NCI-H2029 treated with DMSO at 0.1 percent for 48 hours (cell line): ENCODE measurements at regions not wholly inside any gene's neighbourhood (a gene's known extent, or its start where the extent isn't known, plus 50 kb on each side); places are given as distances from the start of the nearest gene placed in this dataset.

ENCODE experiments used
- DNase-seq: peaks from one replicate; lab custom pipeline; 2025; lab: John Stamatoyannopoulos, UW

- DNase-seq = no peak
These were observed 1249.3 kb downstream of the BRD1 start for GRCh38 chr22:48578138-48579042.

GRCh38 chr22:48577691-48578090, 1250.0 kb downstream of the BRD1 start:
- DNase-seq = no peak

- peak; percentile 2 for DNase-seq
These were observed 1250.5 kb downstream of the BRD1 start for GRCh38 chr22:48577014-48577690.

GRCh38 chr22:48576333-48577013, 1251.2 kb downstream of the BRD1 start:
- DNase-seq = peak; percentile 4

- DNase-seq = no peak
These were observed 1251.9 kb downstream of the BRD1 start for GRCh38 chr22:48575618-48576332.

GRCh38 chr22:48574776-48575617, 1252.7 kb downstream of the BRD1 start:
- DNase-seq = no peak

GRCh38 chr22:48573766-48574165, 1253.9 kb downstream of the BRD1 start:
- no peak for DNase-seq

GRCh38 chr22:48572951-48573350, 1254.7 kb downstream of the BRD1 start:
- DNase-seq = no peak

GRCh38 chr22:48570912-48571311, 1256.8 kb downstream of the BRD1 start:
- DNase-seq = no peak

- DNase-seq = no peak
These were observed 1258.0 kb downstream of the BRD1 start for GRCh38 chr22:48569476-48570233.

GRCh38 chr22:48568736-48569330, 1258.8 kb downstream of the BRD1 start:
- no peak for DNase-seq

- DNase-seq = no peak
These were observed 1260.3 kb downstream of the BRD1 start for GRCh38 chr22:48567213-48567975.

- DNase-seq = no peak
These were observed 1260.9 kb downstream of the BRD1 start for GRCh38 chr22:48566741-48567140.

- no peak for DNase-seq
These were observed 1261.7 kb downstream of the BRD1 start for GRCh38 chr22:48565901-48566501.

- DNase-seq = no peak
These were observed 1262.7 kb downstream of the BRD1 start for GRCh38 chr22:48564995-48565394.

- DNase-seq = no peak
These were observed 1263.7 kb downstream of the BRD1 start for GRCh38 chr22:48563966-48564330.

- DNase-seq = no peak
These were observed 1264.3 kb downstream of the BRD1 start for GRCh38 chr22:48563118-48563965.

GRCh38 chr22:48561676-48562075, 1266.0 kb downstream of the BRD1 start:
- DNase-seq = no peak
